Liver (tissue), 8 donors: ENCODE measurements at regions not wholly inside any gene's neighbourhood (a gene's known extent, or its start where the extent isn't known, plus 50 kb on each side); places are given as distances from the start of the nearest gene placed in this dataset.

ENCODE experiments used
- DNase-seq: peaks from one replicate; pipeline ENCODE4 v3.0.0-alpha.2; 2017; ENCODE audit warnings: low spot score
- H3K27ac ChIP-seq, 2 donors: one replicate each; pipeline ENCODE4 v1.7.0; 2013; ENCODE audit warnings: inconsistent platforms in 2 of 2, low read length in 2 of 2, control low read depth in 1 of 2, low read depth in 1 of 2, mild to moderate bottlenecking in 1 of 2
- H3K27me3 ChIP-seq, 4 donors: one replicate each; pipeline versions ENCODE4 v1.6.1 to v1.7.0; 2013; ENCODE audit warnings: low read length in 3 of 4, inconsistent platforms in 1 of 4, mild to moderate bottlenecking in 1 of 4, moderate library complexity in 1 of 4; ENCODE audit not compliant: control insufficient read depth in 4 of 4, insufficient read depth in 4 of 4
- H3K36me3 ChIP-seq, 4 donors: one replicate each; pipeline versions ENCODE4 v1.6.1 to v1.7.0; 2013; ENCODE audit warnings: low read length in 3 of 4, mild to moderate bottlenecking in 3 of 4, low read depth in 1 of 4, moderate library complexity in 1 of 4; ENCODE audit not compliant: control insufficient read depth in 4 of 4, insufficient read depth in 3 of 4
- H3K4me1 ChIP-seq, 4 donors: one replicate each; pipeline versions ENCODE4 v1.6.1 to v1.7.0; 2013; ENCODE audit warnings: low read length in 3 of 4, mild to moderate bottlenecking in 3 of 4, moderate library complexity in 1 of 4; ENCODE audit not compliant: control insufficient read depth in 4 of 4, insufficient read depth in 4 of 4
- H3K4me3 ChIP-seq, 3 donors: one replicate each; pipeline versions ENCODE4 v1.6.1 to v1.7.0; 2013; ENCODE audit warnings: low read length in 3 of 3, control low read depth in 1 of 3, low read depth in 1 of 3, mild to moderate bottlenecking in 1 of 3
- H3K9ac ChIP-seq, 2 donors: one replicate each; pipeline ENCODE4 v1.7.0; 2013; ENCODE audit warnings: low read length in 2 of 2, mild to moderate bottlenecking in 2 of 2, moderate library complexity in 2 of 2, control low read depth in 1 of 2, low read depth in 1 of 2
- H3K9me3 ChIP-seq, 4 donors: one replicate each; pipeline versions ENCODE4 v1.6.1 to v1.7.0; 2013; ENCODE audit warnings: low read length in 3 of 4; ENCODE audit not compliant: control insufficient read depth in 4 of 4
- ATF3 ChIP-seq: IDR thresholded peaks from 2 replicates; pipeline ENCODE4 v1.6.1; 2016; ENCODE audit warnings: antibody characterized with exemption
- CTCF ChIP-seq: fragments of 150-350 bp; IDR thresholded peaks from 2 replicates; pipeline ENCODE4 v1.5.1; 2017; ENCODE audit warnings: improper control_type of control experiment, low read depth, low read length; ENCODE audit not compliant: missing input control
- EGR1 ChIP-seq, 2 donors: IDR thresholded peaks; 2 replicates each; pipeline ENCODE4 v1.6.1; 2016 to 2018; ENCODE audit warnings: antibody characterized with exemption in 2 of 2, low read depth in 2 of 2
- FOXA1 ChIP-seq: IDR thresholded peaks from 2 replicates; pipeline ENCODE4 v1.6.1; 2016; ENCODE audit warnings: antibody characterized with exemption
- FOXA2 ChIP-seq: IDR thresholded peaks from 2 replicates; pipeline ENCODE4 v1.6.1; 2016; ENCODE audit warnings: antibody characterized with exemption
- GABPA ChIP-seq, 2 donors: IDR thresholded peaks in 1 of 2; conservative IDR thresholded peaks in 1 of 2; 2 replicates each; pipeline ENCODE4 v1.6.1; 2016; ENCODE audit warnings: antibody characterized with exemption in 2 of 2, mild to moderate bottlenecking in 1 of 2, moderate library complexity in 1 of 2
- HNF4A ChIP-seq, 2 donors: conservative IDR thresholded peaks; 2 replicates each; pipeline ENCODE4 v1.6.1; 2016; ENCODE audit warnings: antibody characterized with exemption in 2 of 2, mild to moderate bottlenecking in 2 of 2
- HNF4G ChIP-seq: IDR thresholded peaks from 2 replicates; pipeline ENCODE4 v1.6.1; 2016; ENCODE audit warnings: antibody characterized with exemption
- JUND ChIP-seq, 2 donors: IDR thresholded peaks; 2 replicates each; pipeline ENCODE4 v1.6.1; 2016; ENCODE audit warnings: antibody characterized with exemption in 2 of 2
- MAX ChIP-seq: IDR thresholded peaks from 2 replicates; pipeline ENCODE4 v1.6.1; 2016; ENCODE audit warnings: antibody characterized with exemption
- NR2F2 ChIP-seq: IDR thresholded peaks from 2 replicates; pipeline ENCODE4 v1.6.1; 2016; ENCODE audit warnings: antibody characterized with exemption
- RAD21 ChIP-seq, 2 donors: IDR thresholded peaks; 2 replicates each; pipeline ENCODE4 v1.6.1; 2016; ENCODE audit warnings: antibody characterized with exemption in 2 of 2, mild to moderate bottlenecking in 2 of 2
- REST ChIP-seq: IDR thresholded peaks from 2 replicates; pipeline ENCODE4 v1.6.1; 2016; ENCODE audit warnings: antibody characterized with exemption, mild to moderate bottlenecking
- RXRA ChIP-seq, 2 donors: IDR thresholded peaks; 2 replicates each; pipeline ENCODE4 v1.6.1; 2017 to 2018; ENCODE audit warnings: antibody characterized with exemption in 2 of 2, mild to moderate bottlenecking in 1 of 2
- SP1 ChIP-seq: IDR thresholded peaks from 2 replicates; pipeline ENCODE4 v1.6.1; 2018; ENCODE audit warnings: antibody characterized with exemption, mild to moderate bottlenecking
- TAF1 ChIP-seq: conservative IDR thresholded peaks from 2 replicates; pipeline ENCODE4 v1.6.1; 2016; ENCODE audit warnings: antibody characterized with exemption, mild to moderate bottlenecking
- YY1 ChIP-seq: IDR thresholded peaks from 2 replicates; pipeline ENCODE4 v1.6.1; 2016; ENCODE audit warnings: antibody characterized with exemption, mild to moderate bottlenecking
- ZBTB33 ChIP-seq: IDR thresholded peaks from 2 replicates; pipeline ENCODE4 v1.6.1; 2016; ENCODE audit warnings: antibody characterized with exemption
- WGBS: extraction: QIAGEN DNeasy Blood & Tissue Kit; methylation state at CpG from one replicate; pipeline ENCODE4 v1.1.7; 2013; 5-methylcytosine and 5-hydroxymethylcytosine counted together
- donor health status: healthy.
- donor health status: healthy.
- donor health status: healthy.
- donor health status: healthy.
- donor health status: healthy.

GRCh38 chr7:84693483-84693882 is 493.4 kb downstream of the SEMA3D start (continued):
- no peak for TF ChIP-seq REST
- no peak for TF ChIP-seq JUND (IDR thresholded peaks at IDR 0.05)
- TF ChIP-seq HNF4G = no peak
- TF ChIP-seq YY1 = no peak
- no peak for TF ChIP-seq HNF4A (conservative IDR thresholded peaks at IDR 0.05)
- no peak for TF ChIP-seq NR2F2
- no peak for TF ChIP-seq MAX
- no peak for TF ChIP-seq GABPA (IDR thresholded peaks at IDR 0.05 in 1 of 2, conservative IDR thresholded peaks at IDR 0.05 in 1 of 2)

GRCh38 chr7:84688671-84689070 is 494.1 kb upstream of the SEMA3A start:
- DNase-seq = no peak
- H3K9ac ChIP-seq = no peak overlapping the region
- H3K4me1 ChIP-seq = no peaks in the 10 kb centered on the region
- no peaks in the 10 kb centered on the region for H3K36me3 ChIP-seq
- no peaks in the 10 kb centered on the region for H3K9me3 ChIP-seq
- H3K27me3 ChIP-seq = no peaks in the 10 kb centered on the region
- no peak overlapping the region for H3K4me3 ChIP-seq
- no peak overlapping the region for H3K27ac ChIP-seq
- TF ChIP-seq TAF1 = no peak
- TF ChIP-seq HNF4A (conservative IDR thresholded peaks at IDR 0.05) = no peak
- TF ChIP-seq SP1 = no peak

GRCh38 chr7:84686373-84686772 is 491.8 kb upstream of the SEMA3A start:
- H3K27ac ChIP-seq = no peak overlapping the region
- 50% methylated on average over 1 of the region's 1 CpG for WGBS
- no peaks in the 10 kb centered on the region for H3K36me3 ChIP-seq
- no peaks in the 10 kb centered on the region for H3K9me3 ChIP-seq
- H3K9ac ChIP-seq = no peak overlapping the region
- H3K4me1 ChIP-seq = no peaks in the 10 kb centered on the region
- no peak for DNase-seq
- no peaks in the 10 kb centered on the region for H3K27me3 ChIP-seq
- TF ChIP-seq JUND (IDR thresholded peaks at IDR 0.05) = no peak
- no peak for TF ChIP-seq FOXA1
- no peak for TF ChIP-seq RXRA (IDR thresholded peaks at IDR 0.05)
- no peak for TF ChIP-seq FOXA2
- TF ChIP-seq EGR1 (IDR thresholded peaks at IDR 0.05; ENCODE audit: low read depth in 2 of 2) = no peak
- TF ChIP-seq NR2F2 = no peak
- TF ChIP-seq ATF3 = no peak
- no peak for TF ChIP-seq REST
- no peak for TF ChIP-seq ZBTB33
- no peak for TF ChIP-seq SP1
- no peak for TF ChIP-seq RAD21 (IDR thresholded peaks at IDR 0.05)
- TF ChIP-seq YY1 = no peak
- TF ChIP-seq GABPA (IDR thresholded peaks at IDR 0.05 in 1 of 2, conservative IDR thresholded peaks at IDR 0.05 in 1 of 2) = no peak
- no peak for TF ChIP-seq HNF4G
- TF ChIP-seq TAF1 = no peak
- TF ChIP-seq CTCF = no peak
- no peak for TF ChIP-seq HNF4A (conservative IDR thresholded peaks at IDR 0.05)
- no peak for TF ChIP-seq MAX
- no peak overlapping the region for H3K4me3 ChIP-seq
